ENCODE measurements at regions not wholly inside any gene's neighbourhood (a gene's known extent, or its start where the extent isn't known, plus 50 kb on each side); places are given as distances from the start of the nearest gene placed in this dataset.

GRCh38 chr2:43008388-43008787 is 216.0 kb upstream of the HAAO start:
- H3K4me2 ChIP-seq (ENCODE audit: low read length), result no peak overlapping the region
- H3K4me3 ChIP-seq (ENCODE audit: low read length), result no peak overlapping the region
- no peaks in the 10 kb centered on the region for H4K20me1 ChIP-seq (ENCODE audit: control insufficient read depth, insufficient read depth, low read depth, low read length)
- no peaks in the 10 kb centered on the region for H3K4me1 ChIP-seq (ENCODE audit: control insufficient read depth, low read length)
- no peaks in the 10 kb centered on the region; the same call in 1 of the 2 replicates for H3K27me3 ChIP-seq (ENCODE audit: control insufficient read depth, low read length)
- H3K9me3 ChIP-seq (ENCODE audit: control insufficient read depth, insufficient read depth, low read length), result no peaks in the 10 kb centered on the region; the same call in 1 of the 2 replicates
- no peak for TF ChIP-seq CTCF (IDR thresholded peaks at IDR 0.05; ENCODE audit: low read depth, low read length, poor library complexity, severe bottlenecking)
- no peak for TF ChIP-seq EZH2phosphoT487 (IDR thresholded peaks at IDR 0.05; ENCODE audit: borderline replicate concordance, low read length)
- H3K36me3 ChIP-seq (ENCODE audit: control insufficient read depth, low read length), result no peaks in the 10 kb centered on the region
- no peaks in the 10 kb centered on the region for H3K9me2 ChIP-seq (replicated peaks; ENCODE audit: control insufficient read depth, low read length)
- no peaks in the 10 kb centered on the region for H3K79me2 ChIP-seq (ENCODE audit: control insufficient read depth, low read length)
- H3K27ac ChIP-seq (ENCODE audit: low read depth, low read length), result no peak overlapping the region
- H3F3A ChIP-seq (ENCODE audit: control insufficient read depth, insufficient read depth), result no peaks in the 10 kb centered on the region

GRCh38 chr2:43007901-43008300 is 215.5 kb upstream of the HAAO start:
- no peak overlapping the region for H3K27ac ChIP-seq (ENCODE audit: low read depth, low read length)
- peaks cover 3% of the 10 kb centered on the region; the same call in 1 of the 2 replicates for H3K4me1 ChIP-seq (ENCODE audit: control insufficient read depth, low read length)
- H3K4me3 ChIP-seq (ENCODE audit: low read length), result no peak overlapping the region
- no peaks in the 10 kb centered on the region for H3K36me3 ChIP-seq (ENCODE audit: control insufficient read depth, low read length)
- no peaks in the 10 kb centered on the region for H3K9me2 ChIP-seq (replicated peaks; ENCODE audit: control insufficient read depth, low read length)
- no peak overlapping the region for H3K4me2 ChIP-seq (ENCODE audit: low read length)
- TF ChIP-seq CTCF (IDR thresholded peaks at IDR 0.05; ENCODE audit: low read depth, low read length, poor library complexity, severe bottlenecking), result no peak
- TF ChIP-seq EZH2phosphoT487 (IDR thresholded peaks at IDR 0.05; ENCODE audit: borderline replicate concordance, low read length), result no peak
- H4K20me1 ChIP-seq (ENCODE audit: control insufficient read depth, insufficient read depth, low read depth, low read length), result no peaks in the 10 kb centered on the region
- no peaks in the 10 kb centered on the region; the same call in 1 of the 2 replicates for H3K27me3 ChIP-seq (ENCODE audit: control insufficient read depth, low read length)
- H3K79me2 ChIP-seq (ENCODE audit: control insufficient read depth, low read length), result no peaks in the 10 kb centered on the region
- H3K9me3 ChIP-seq (ENCODE audit: control insufficient read depth, insufficient read depth, low read length), result no peaks in the 10 kb centered on the region; the same call in 1 of the 2 replicates
- H3F3A ChIP-seq (ENCODE audit: control insufficient read depth, insufficient read depth), result no peaks in the 10 kb centered on the region

GRCh38 chr2:43006834-43007543 is 214.6 kb upstream of the HAAO start:
- no peak overlapping the region for H3K4me2 ChIP-seq (ENCODE audit: low read length)
- no peaks in the 10 kb centered on the region; the same call in 1 of the 2 replicates for H3K9me3 ChIP-seq (ENCODE audit: control insufficient read depth, insufficient read depth, low read length)
- H3K4me3 ChIP-seq (ENCODE audit: low read length), result no peak overlapping the region
- H3K9me2 ChIP-seq (replicated peaks; ENCODE audit: control insufficient read depth, low read length), result no peaks in the 10 kb centered on the region
- TF ChIP-seq EZH2phosphoT487 (IDR thresholded peaks at IDR 0.05; ENCODE audit: borderline replicate concordance, low read length) (no peak), CTCF (IDR thresholded peaks at IDR 0.05; ENCODE audit: low read depth, low read length, poor library complexity, severe bottlenecking) (no peak)
- H3K4me1 ChIP-seq (ENCODE audit: control insufficient read depth, low read length), result peaks cover 3% of the 10 kb centered on the region; the same call in 1 of the 2 replicates
- H3K27ac ChIP-seq (ENCODE audit: low read depth, low read length), result no peak overlapping the region
- H4K20me1 ChIP-seq (ENCODE audit: control insufficient read depth, insufficient read depth, low read depth, low read length), result no peaks in the 10 kb centered on the region
- H3K79me2 ChIP-seq (ENCODE audit: control insufficient read depth, low read length), result no peaks in the 10 kb centered on the region
- H3F3A ChIP-seq (ENCODE audit: control insufficient read depth, insufficient read depth), result no peaks in the 10 kb centered on the region
- H3K36me3 ChIP-seq (ENCODE audit: control insufficient read depth, low read length), result no peaks in the 10 kb centered on the region
- H3K27me3 ChIP-seq (ENCODE audit: control insufficient read depth, low read length), result no peaks in the 10 kb centered on the region; the same call in 1 of the 2 replicates
